Endothelial cell (in vitro differentiated cells): ENCODE measurements at regions not wholly inside any gene's neighbourhood (a gene's known extent, or its start where the extent isn't known, plus 50 kb on each side); places are given as distances from the start of the nearest gene placed in this dataset.

Experiments used
- DNase-seq: peaks from one replicate; pipeline ENCODE4 v3.0.0; 2021; ENCODE audit warnings: low spot score
- H3K27ac Mint-ChIP-seq: one replicate; pipeline ENCODE4 v1.8.0; 2021; ENCODE audit warnings: mixed read lengths, inconsistent platforms; ENCODE audit not compliant: unreplicated experiment
- H3K27me3 Mint-ChIP-seq: one replicate; pipeline ENCODE4 v1.8.0; 2021; ENCODE audit warnings: mild to moderate bottlenecking, moderate library complexity, mixed read lengths, inconsistent platforms; ENCODE audit not compliant: unreplicated experiment
- H3K36me3 Mint-ChIP-seq: one replicate; pipeline ENCODE4 v1.8.0; 2021; ENCODE audit warnings: mild to moderate bottlenecking, low read depth, mixed read lengths, inconsistent platforms; ENCODE audit not compliant: unreplicated experiment
- H3K4me1 Mint-ChIP-seq: one replicate; pipeline ENCODE4 v1.8.0; 2021; ENCODE audit warnings: mild to moderate bottlenecking, mixed read lengths, inconsistent platforms; ENCODE audit not compliant: unreplicated experiment
- H3K4me3 Mint-ChIP-seq: one replicate; pipeline ENCODE4 v1.8.0; 2021; ENCODE audit warnings: mild to moderate bottlenecking, mixed read lengths, inconsistent platforms; ENCODE audit not compliant: unreplicated experiment
- H3K9me3 Mint-ChIP-seq: one replicate; pipeline ENCODE4 v1.8.0; 2021; ENCODE audit warnings: mixed read lengths, inconsistent platforms; ENCODE audit not compliant: unreplicated experiment
- CTCF ChIP-seq: fragments of 200-600 bp; sonication (generic); IDR thresholded peaks from one replicate; pipeline ENCODE4 v1.5.0; 2021; ENCODE audit warnings: antibody characterized with exemption; ENCODE audit not compliant: unreplicated experiment

DNA sequence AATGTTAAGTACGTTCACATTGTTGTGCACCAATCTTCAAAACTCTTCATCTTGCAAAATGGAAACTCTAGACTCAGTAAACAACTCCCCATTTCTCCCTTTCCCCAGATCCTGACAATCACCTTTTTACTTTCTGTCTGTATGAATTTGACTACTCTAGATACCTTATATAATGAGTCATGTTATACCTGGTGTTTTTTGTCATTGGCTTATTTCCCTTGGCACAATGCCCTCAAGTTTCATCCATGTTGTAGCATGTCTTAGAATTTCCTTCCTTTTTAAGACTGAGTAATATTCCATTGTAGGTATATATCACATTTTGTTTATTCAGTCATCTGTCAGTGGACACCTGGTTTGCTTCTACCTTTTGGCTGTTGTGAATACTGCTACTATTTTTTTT, 399.5 kb downstream of the LMO4 start:
- no peak for DNase-seq
- H3K36me3 Mint-ChIP-seq, result no peaks in the 10 kb centered on the region
- peaks cover 2% of the 10 kb centered on the region for H3K4me1 Mint-ChIP-seq
- H3K4me3 Mint-ChIP-seq, result no peak overlapping the region
- peaks cover 2% of the 10 kb centered on the region for H3K27me3 Mint-ChIP-seq
- no peaks in the 10 kb centered on the region for H3K9me3 Mint-ChIP-seq
- no peak for TF ChIP-seq CTCF
- H3K27ac Mint-ChIP-seq, result no peak overlapping the region

DNA sequence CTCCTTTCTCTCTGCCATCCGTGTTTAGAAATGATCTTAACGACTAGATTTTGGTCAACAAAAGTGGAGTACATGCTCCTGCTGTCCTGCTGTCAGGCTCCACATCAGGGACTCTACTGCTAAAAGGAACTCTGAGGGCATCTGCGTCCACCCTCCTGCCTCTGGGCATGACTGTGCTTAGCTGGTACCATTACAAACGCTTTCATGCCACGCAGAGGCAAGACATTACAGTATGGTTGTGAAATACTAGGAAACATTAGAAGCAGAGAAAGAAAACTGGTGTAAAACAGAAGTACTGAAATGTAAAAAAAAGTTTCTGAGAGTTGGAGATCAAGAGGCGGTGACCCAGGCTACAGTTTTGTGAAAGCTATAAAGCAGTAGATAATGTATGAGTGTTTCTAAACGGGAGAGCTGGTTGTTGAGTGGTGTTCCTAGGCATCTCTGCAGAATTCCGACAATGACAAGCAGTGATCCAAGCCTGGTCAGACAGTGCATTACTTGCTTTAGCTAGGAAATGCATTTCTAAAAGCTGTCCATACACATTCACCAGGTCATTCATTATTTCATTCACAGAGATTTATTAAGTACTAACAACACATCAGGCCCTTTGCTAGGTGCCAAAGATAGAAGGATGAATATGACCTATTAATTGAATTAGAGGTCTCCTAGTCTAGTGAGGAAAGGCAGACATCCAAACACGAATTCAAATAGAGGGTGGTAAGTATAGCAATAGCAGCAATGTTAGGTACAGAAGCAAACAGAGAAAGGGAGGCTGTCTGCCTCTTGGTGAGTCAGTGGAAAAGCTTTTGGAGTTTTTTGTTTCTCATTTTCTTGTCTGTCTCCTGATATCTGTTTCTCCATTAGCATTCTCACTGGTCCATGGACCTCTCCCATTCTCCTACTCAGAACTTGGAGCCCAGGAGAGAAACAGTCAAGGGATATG, 401.9 kb downstream of the LMO4 start:
- no peak for DNase-seq

GRCh38 chr1:87733386-87733785, 404.7 kb downstream of the LMO4 start:
- Mint-ChIP-seq H3K36me3 (no peaks in the 10 kb centered on the region), H3K4me3 (no peak overlapping the region), H3K4me1 (peaks cover 2% of the 10 kb centered on the region), H3K27ac (no peak overlapping the region), H3K27me3 (no peaks in the 10 kb centered on the region), H3K9me3 (no peaks in the 10 kb centered on the region)
- no peak for DNase-seq
- no peak for TF ChIP-seq CTCF

More for the DNA sequence above, 401.9 kb downstream of the LMO4 start:
- Mint-ChIP-seq H3K9me3 (no peaks in the 10 kb centered on the region), H3K36me3 (no peaks in the 10 kb centered on the region), H3K4me1 (peaks cover 2% of the 10 kb centered on the region), H3K27me3 (no peaks in the 10 kb centered on the region), H3K27ac (no peak overlapping the region), H3K4me3 (no peak overlapping the region)
- TF ChIP-seq CTCF, result no peak

GRCh38 chr1:87735750-87736149, 407.1 kb downstream of the LMO4 start:
- Mint-ChIP-seq H3K36me3 (no peaks in the 10 kb centered on the region), H3K4me3 (no peak overlapping the region), H3K4me1 (peaks cover 2% of the 10 kb centered on the region), H3K27me3 (no peaks in the 10 kb centered on the region), H3K27ac (no peak overlapping the region), H3K9me3 (no peaks in the 10 kb centered on the region)
- no peak for TF ChIP-seq CTCF
- no peak for DNase-seq

- TF ChIP-seq CTCF, result no peak
- Mint-ChIP-seq H3K4me1 (no peaks in the 10 kb centered on the region), H3K4me3 (no peak overlapping the region), H3K9me3 (no peaks in the 10 kb centered on the region), H3K27ac (no peak overlapping the region), H3K27me3 (no peaks in the 10 kb centered on the region), H3K36me3 (no peaks in the 10 kb centered on the region)
- no peak for DNase-seq
Observed at GRCh38 chr1:87739141-87739540, 410.5 kb downstream of the LMO4 start.
